Femur (tissue), 1 donor: ENCODE measurements at regions not wholly inside any gene's neighbourhood (a gene's known extent, or its start where the extent isn't known, plus 50 kb on each side); places are given as distances from the start of the nearest gene placed in this dataset.

Experiments used
- DNase-seq: peaks from one replicate; pipeline ENCODE4 v3.0.0-alpha.2; 2017

DNA sequence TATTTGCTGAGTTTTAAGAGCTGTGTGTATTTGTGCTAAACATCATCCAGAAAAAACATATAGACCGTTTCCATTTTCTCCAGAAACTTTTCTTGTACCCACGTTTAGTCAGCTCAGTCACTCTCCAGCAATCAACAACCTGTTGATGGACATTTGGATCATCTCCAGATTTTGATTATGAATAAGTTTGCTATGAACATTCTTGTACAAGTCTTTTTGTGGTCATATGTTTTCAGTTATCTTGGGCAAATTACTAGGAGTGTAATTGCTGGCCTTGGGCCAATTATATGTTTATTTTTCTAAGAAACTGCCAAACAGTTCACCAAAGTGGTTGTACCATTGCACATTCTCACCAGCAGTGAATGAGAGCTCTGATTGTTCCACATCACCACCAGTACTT, 221.8 kb downstream of the CENPF start:
- DNase-seq = no peak

- DNase-seq = no peak
Measured at GRCh38 chr1:214826619-214827018, 223.6 kb downstream of the CENPF start.

GRCh38 chr1:214827883-214828282, 224.9 kb downstream of the CENPF start:
- no peak for DNase-seq

GRCh38 chr1:214830941-214831340, 227.9 kb downstream of the CENPF start:
- DNase-seq = no peak

- DNase-seq = no peak
Measured at GRCh38 chr1:214831956-214832355, 229.0 kb downstream of the CENPF start.

DNA sequence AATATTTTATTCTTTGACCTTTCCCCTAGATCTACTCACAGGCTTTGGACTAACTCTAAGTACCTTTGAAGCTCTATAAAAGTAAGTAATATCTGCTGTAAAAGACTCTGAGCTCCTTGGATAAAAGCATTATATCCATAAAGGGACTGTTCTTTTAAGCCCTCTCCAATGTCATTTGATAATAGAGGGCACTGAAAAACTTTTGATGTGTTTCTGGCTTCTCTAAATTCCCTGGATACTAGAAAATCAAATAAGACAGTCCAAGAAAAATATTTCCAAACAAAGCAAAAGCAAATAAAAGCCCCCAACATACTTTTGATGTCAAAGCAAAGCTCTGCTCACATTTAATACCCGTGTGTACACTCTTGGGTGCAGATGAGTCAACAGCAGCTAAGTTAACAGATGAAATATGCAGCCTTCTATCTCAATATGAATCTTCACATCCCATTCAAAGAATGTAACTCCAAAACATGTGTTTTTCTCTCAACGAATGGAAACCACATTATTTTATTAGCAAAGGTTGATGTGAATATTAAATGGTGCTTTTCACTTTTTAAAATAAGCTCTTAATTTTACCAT, 230.3 kb downstream of the CENPF start:
- DNase-seq = no peak

DNA sequence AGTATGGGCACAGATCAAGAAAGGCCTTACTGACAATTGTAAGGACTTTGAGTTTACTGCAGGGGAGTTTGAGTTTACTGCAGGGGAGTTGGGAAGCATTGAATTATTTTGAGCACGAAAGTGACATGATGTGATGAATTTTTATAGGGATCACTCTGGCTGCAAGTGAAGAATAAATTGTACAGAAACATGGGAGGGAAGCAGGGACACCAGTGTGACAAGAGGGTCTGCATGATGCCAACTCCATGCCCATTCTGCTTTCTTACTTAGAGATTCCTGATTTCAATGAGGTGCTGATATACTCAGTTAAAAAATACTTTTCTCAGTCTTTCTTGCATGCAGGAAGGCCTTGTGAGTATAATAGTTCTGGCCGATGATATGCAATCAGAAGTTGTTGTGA, 234.4 kb downstream of the CENPF start:
- DNase-seq = no peak

DNA sequence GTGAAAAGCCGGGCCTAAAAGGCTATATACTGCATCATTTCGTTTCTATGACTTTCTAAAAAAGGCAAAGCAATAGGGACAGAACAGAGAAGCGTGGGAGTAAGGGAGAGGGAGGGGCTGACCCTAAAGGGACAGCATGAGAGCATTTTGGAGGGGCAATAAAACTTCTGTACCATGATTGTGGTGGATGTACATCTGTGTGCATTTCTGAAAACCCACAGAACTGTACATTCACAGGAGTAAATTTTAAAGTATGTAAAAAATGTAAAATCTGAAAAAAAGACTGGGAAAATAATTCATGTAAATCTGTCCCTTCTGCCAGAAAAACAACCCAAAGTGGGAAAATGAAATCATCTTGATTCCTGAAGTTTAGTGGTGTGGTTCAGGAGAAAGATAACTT, 235.4 kb downstream of the CENPF start:
- no peak for DNase-seq

DNA sequence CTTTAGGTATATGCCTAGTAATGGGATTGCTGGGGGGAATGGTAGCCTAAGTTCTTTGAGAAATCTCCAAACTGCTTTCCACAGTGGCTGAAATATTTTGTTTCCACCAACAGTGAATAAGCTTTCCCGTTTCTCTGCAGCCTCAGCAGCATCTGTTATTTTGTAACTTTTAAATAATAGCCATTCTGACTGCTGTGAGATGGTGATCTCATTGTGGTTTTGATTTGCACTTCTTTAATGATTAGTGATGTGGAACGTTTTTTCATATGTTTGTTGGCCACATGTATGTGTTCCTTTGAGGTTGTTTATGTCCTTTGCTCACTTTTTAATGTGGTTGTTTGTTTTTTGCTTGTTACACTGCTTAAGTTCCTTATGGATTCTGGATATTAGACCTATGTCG, 237.4 kb downstream of the CENPF start:
- no peak for DNase-seq

DNA sequence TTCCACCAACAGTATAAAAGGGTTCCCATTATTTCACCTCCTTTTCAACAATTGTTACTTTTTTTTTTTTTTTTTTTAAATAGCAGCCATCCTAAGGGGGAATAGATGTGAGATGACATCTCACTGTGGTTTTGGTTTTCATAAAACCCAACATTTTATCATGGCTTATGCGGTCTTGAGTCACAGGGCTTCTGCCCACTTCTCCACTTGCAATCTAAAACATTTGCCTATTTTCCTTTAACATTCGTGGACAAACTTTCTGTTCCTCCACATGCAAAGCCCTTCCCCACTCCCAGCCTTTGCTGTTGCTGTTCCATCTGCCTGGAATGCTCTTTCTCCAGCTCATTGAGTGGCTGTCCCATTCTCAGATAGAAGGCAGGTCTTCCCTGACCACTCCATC, 239.7 kb upstream of the KCNK2 start:
- DNase-seq = no peak

- DNase-seq = no peak
Measured at GRCh38 chr1:214843281-214843680, 239.3 kb upstream of the KCNK2 start.

DNA sequence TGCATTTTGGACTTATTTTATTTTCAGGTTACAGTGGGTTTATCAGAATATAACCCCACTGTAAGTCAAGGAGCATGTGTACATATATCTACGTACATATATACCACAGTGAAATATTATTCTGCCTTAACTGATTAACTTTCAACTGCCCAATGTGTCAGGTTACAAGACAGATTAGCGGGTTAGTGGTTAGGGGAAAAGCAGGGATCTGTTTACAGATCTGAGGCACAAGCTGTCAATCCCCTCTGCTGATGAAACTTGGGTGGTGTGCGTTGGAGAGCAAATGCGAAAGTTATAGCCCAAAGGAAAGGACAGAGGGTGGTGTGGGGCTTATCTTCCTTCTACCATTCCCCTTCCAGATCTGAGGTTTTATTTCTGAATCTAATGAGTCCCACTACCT, 238.2 kb upstream of the KCNK2 start:
- no peak for DNase-seq

- DNase-seq = no peak
Measured at GRCh38 chr1:214846276-214846675, 236.3 kb upstream of the KCNK2 start.

DNA sequence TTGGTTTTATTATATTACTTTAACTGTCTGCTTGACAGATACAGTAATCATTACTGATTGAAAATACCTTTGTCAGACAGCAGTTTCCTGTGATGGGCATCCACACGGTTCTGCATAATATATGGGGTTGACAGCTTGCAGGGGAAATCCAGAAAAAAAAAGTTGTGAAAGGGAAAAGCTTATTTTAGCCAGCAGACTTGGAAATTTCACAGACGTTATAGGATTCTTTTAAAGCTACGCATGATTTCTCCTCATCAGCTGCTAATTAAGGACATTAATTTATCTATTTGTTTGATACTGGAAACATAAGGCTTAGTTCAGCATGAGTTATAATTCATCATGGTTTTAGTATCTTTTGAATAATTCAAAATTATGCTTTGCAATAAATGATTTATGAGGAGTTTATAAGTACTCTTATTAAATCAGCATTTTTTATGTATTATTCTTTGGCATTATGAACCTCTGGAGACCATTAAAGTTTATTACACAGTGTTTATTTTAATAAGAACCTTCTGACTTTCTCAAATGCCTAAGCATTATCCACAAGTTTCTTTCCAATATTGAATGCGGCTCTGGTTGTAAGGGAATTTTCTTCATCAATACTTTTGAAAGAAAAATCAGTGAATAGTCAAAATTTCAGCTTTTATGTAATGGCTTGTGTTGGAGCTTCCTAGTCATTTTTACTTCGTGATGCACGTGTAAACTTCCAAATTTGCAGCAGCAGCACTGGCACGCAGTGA, 235.3 kb upstream of the KCNK2 start:
- DNase-seq = no peak

- DNase-seq = no peak
Measured at GRCh38 chr1:214848101-214848500, 234.4 kb upstream of the KCNK2 start.

DNA sequence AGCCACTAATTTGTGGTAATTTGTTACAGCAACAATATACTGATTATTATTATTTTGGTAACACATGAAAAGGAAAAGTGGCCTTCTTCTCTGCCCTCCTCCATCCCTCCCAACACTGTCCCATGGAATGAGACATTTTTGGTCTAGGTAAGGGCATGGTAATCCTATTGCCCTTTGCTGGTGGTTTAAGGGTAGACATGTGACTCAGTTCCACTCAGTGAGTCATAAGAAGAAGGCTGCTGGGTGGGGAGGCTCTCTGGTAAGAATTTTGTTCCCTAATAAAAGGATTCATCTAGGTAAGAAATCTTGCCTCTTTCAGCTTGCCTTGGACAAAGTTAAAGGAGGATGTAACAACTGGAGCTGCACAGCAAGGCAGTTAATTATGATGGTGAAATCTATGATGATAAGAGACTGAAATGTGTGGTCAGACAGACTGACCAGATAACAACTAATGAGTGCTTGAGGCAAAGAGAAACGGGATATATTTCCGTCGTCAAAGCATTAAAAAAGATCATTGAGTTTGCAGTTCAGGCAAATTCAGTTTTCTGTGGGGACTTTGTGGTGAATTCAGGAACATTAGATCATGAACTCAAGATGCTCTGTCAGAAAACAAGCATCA, 232.0 kb upstream of the KCNK2 start:
- DNase-seq = no peak

GRCh38 chr1:214853340-214853739, 229.2 kb upstream of the KCNK2 start:
- DNase-seq = no peak

GRCh38 chr1:214854126-214854875, 228.2 kb upstream of the KCNK2 start:
- no peak for DNase-seq

- no peak for DNase-seq
Measured at GRCh38 chr1:214856843-214857242, 225.7 kb upstream of the KCNK2 start.

GRCh38 chr1:214857716-214858115, 224.8 kb upstream of the KCNK2 start:
- no peak for DNase-seq

GRCh38 chr1:214859647-214860046, 222.9 kb upstream of the KCNK2 start:
- DNase-seq = no peak

DNA sequence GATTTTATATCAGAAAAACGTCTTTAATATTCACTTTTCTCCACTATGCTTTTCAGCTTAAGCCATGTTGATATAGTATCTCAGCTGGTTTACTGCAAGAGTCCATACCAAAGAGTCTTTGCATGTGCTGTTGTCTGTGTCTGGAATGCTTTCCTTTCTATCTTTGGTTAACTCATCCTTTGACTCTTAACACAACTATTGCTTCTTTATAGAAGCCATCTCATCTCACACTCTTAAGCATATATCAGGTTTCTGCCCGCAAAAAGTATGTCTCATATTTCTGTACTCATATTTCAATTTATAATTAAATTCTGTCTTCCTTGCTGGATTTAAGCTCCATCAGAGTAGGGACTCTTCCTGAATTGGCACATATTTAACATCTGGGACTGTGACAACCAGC, 220.9 kb upstream of the KCNK2 start:
- no peak for DNase-seq

DNA sequence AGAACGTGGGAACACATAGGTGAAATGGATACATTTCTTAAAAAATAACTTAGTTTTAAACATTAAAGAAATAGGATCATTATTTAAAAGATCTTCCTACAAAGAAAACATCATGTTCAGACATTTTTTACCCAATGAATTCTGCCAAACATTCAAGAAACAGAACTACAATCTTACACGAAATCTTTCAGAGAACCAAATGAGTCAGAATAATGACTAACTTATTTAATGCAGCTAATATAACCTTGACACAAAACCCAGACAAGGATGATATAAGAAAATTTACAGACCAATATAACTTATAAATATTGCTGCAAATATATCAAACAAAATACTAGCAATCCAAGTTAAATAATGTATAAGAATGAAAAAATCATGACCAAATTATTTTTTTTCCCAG, 220.1 kb upstream of the KCNK2 start:
- DNase-seq = no peak
